ENCODE measurements at regions not wholly inside any gene's neighbourhood (a gene's known extent, or its start where the extent isn't known, plus 50 kb on each side); places are given as distances from the start of the nearest gene placed in this dataset.
A peak's percentile ranks its signal among the peaks of the same experiment; 100 is the strongest.

GRCh38 chr13:34277936-34278335, 460.0 kb downstream of the RFC3 start:
- Histone ChIP-seq H3K36me3 (no peaks in the 10 kb centered on the region), H3K27me3 (no peaks in the 10 kb centered on the region), H3K27ac (no peak overlapping the region), H3K4me3 (no peak overlapping the region), H3K4me1 (peaks cover 0 to 3% (median 0%) of the 10 kb centered on the region in 12 donors), H3K9me3 (peaks cover 0 to 14% (median 0%) of the 10 kb centered on the region in 12 donors)
- intact Hi-C loops (cut with DNase I), result no loop called here
- no peak for ATAC-seq
- no peak for DNase-seq
- TF ChIP-seq POLR2A (IDR thresholded peaks at IDR 0.05) (no peak), CTCF (IDR thresholded peaks at IDR 0.05) (no peak)
- WGBS, 4 donors, result 55 to 65% (median 59%) methylated on average over 4 of the region's 4 CpGs

GRCh38 chr13:34278780-34279179, 460.8 kb downstream of the RFC3 start:
- Histone ChIP-seq H3K4me1 (peaks cover 0 to 3% (median 0%) of the 10 kb centered on the region in 12 donors), H3K4me3 (no peak overlapping the region), H3K36me3 (no peaks in the 10 kb centered on the region), H3K27ac (no peak overlapping the region), H3K9me3 (peaks cover 0 to 22% (median 4%) of the 10 kb centered on the region in 12 donors), H3K27me3 (no peaks in the 10 kb centered on the region)
- ATAC-seq, result no peak
- DNase-seq, result no peak
- intact Hi-C loops (cut with DNase I), result no loop called here
- TF ChIP-seq CTCF (IDR thresholded peaks at IDR 0.05), result no peak
- TF ChIP-seq POLR2A (IDR thresholded peaks at IDR 0.05), result no peak
- 54 to 66% (median 62%) methylated on average over 2 of the region's 2 CpGs for WGBS, 4 donors

- H3K9me3 ChIP-seq, result no peaks in the 10 kb centered on the region
- H3K4me3 ChIP-seq, result no peak overlapping the region
- no peak overlapping the region for H3K27ac ChIP-seq
- ATAC-seq, result no peak
- no peak for DNase-seq
- H3K27me3 ChIP-seq, result no peaks in the 10 kb centered on the region
- peaks cover 0 to 4% (median 0%) of the 10 kb centered on the region in 12 donors for H3K4me1 ChIP-seq
- intact Hi-C loops (cut with DNase I), result no loop called here
- TF ChIP-seq POLR2A (IDR thresholded peaks at IDR 0.05) (no peak), CTCF (IDR thresholded peaks at IDR 0.05) (no peak)
- H3K36me3 ChIP-seq, result no peaks in the 10 kb centered on the region
Observed at GRCh38 chr13:34290661-34291060, 472.7 kb downstream of the RFC3 start.

- 30 to 38% (median 34%) methylated on average over 5 of the region's 5 CpGs for WGBS, 4 donors
- intact Hi-C loops (cut with DNase I), result no loop called here
- peak overlapping the region in 4 of 12 donors; percentile 14 to 57 (median 49) for H3K27ac ChIP-seq
- H3K4me1 ChIP-seq, result peaks cover 0 to 4% (median 0%) of the 10 kb centered on the region in 12 donors
- no peak for TF ChIP-seq POLR2A (IDR thresholded peaks at IDR 0.05)
- no peak for TF ChIP-seq CTCF (IDR thresholded peaks at IDR 0.05)
- no peaks in the 10 kb centered on the region for H3K9me3 ChIP-seq
- ATAC-seq, result peak; percentile 77 to 88 (median 86)
- peak overlapping the region in 1 of 12 donors; percentile 35 for H3K4me3 ChIP-seq
- H3K36me3 ChIP-seq, result no peaks in the 10 kb centered on the region
- peak in 3 of 5 donors; percentile 23 to 41 (median 38) for DNase-seq
- H3K27me3 ChIP-seq, result no peaks in the 10 kb centered on the region
Observed at GRCh38 chr13:34294483-34295129, 476.7 kb downstream of the RFC3 start.

Data from heart left ventricle (tissue), 16 donors.